ENCODE measurements at regions not wholly inside any gene's neighbourhood (a gene's known extent, or its start where the extent isn't known, plus 50 kb on each side); places are given as distances from the start of the nearest gene placed in this dataset.

- Histone ChIP-seq H3K4me3 (replicated peaks; ENCODE audit: low read depth, low read length) (no peak overlapping the region), H3K36me3 (ENCODE audit: control insufficient read depth, insufficient read depth, low read length) (no peaks in the 10 kb centered on the region), H3K27me3 (replicated peaks; ENCODE audit: control insufficient read depth, insufficient read depth, low read length) (no peaks in the 10 kb centered on the region)
- no peak for TF ChIP-seq CTCF (IDR thresholded peaks at IDR 0.05; ENCODE audit: insufficient read depth, low read length, poor library complexity, severe bottlenecking)
- DNase-seq (ENCODE audit: extremely low read depth, insufficient read length), result no peak
Measured at GRCh38 chr12:128052777-128053176, 214.2 kb upstream of the TMEM132C start.

GRCh38 chr12:128055567-128055966, 211.4 kb upstream of the TMEM132C start:
- Histone ChIP-seq H3K27me3 (replicated peaks; ENCODE audit: control insufficient read depth, insufficient read depth, low read length) (no peaks in the 10 kb centered on the region), H3K36me3 (ENCODE audit: control insufficient read depth, insufficient read depth, low read length) (no peaks in the 10 kb centered on the region), H3K4me3 (replicated peaks; ENCODE audit: low read depth, low read length) (no peak overlapping the region)
- TF ChIP-seq CTCF (IDR thresholded peaks at IDR 0.05; ENCODE audit: insufficient read depth, low read length, poor library complexity, severe bottlenecking), result no peak
- no peak for DNase-seq (ENCODE audit: extremely low read depth, insufficient read length)

- TF ChIP-seq CTCF (IDR thresholded peaks at IDR 0.05; ENCODE audit: insufficient read depth, low read length, poor library complexity, severe bottlenecking), result no peak
- Histone ChIP-seq H3K27me3 (replicated peaks; ENCODE audit: control insufficient read depth, insufficient read depth, low read length) (no peaks in the 10 kb centered on the region), H3K4me3 (replicated peaks; ENCODE audit: low read depth, low read length) (no peak overlapping the region), H3K36me3 (ENCODE audit: control insufficient read depth, insufficient read depth, low read length) (no peaks in the 10 kb centered on the region)
- DNase-seq (ENCODE audit: extremely low read depth, insufficient read length), result no peak
Measured at GRCh38 chr12:128056136-128056801, 210.7 kb upstream of the TMEM132C start.

GRCh38 chr12:128057586-128057985, 209.4 kb upstream of the TMEM132C start:
- no peak for DNase-seq (ENCODE audit: extremely low read depth, insufficient read length)
- no peak for TF ChIP-seq CTCF (IDR thresholded peaks at IDR 0.05; ENCODE audit: insufficient read depth, low read length, poor library complexity, severe bottlenecking)
- H3K27me3 ChIP-seq (replicated peaks; ENCODE audit: control insufficient read depth, insufficient read depth, low read length), result no peaks in the 10 kb centered on the region
- no peak overlapping the region for H3K4me3 ChIP-seq (replicated peaks; ENCODE audit: low read depth, low read length)
- no peaks in the 10 kb centered on the region for H3K36me3 ChIP-seq (ENCODE audit: control insufficient read depth, insufficient read depth, low read length)

- no peak for DNase-seq (ENCODE audit: extremely low read depth, insufficient read length)
- Histone ChIP-seq H3K4me3 (replicated peaks; ENCODE audit: low read depth, low read length) (no peak overlapping the region), H3K27me3 (replicated peaks; ENCODE audit: control insufficient read depth, insufficient read depth, low read length) (no peaks in the 10 kb centered on the region), H3K36me3 (ENCODE audit: control insufficient read depth, insufficient read depth, low read length) (no peaks in the 10 kb centered on the region)
- TF ChIP-seq CTCF (IDR thresholded peaks at IDR 0.05; ENCODE audit: insufficient read depth, low read length, poor library complexity, severe bottlenecking), result no peak
Measured at GRCh38 chr12:128059621-128060370, 207.2 kb upstream of the TMEM132C start.

Data from GM06990 (cell line).